ENCODE measurements at regions not wholly inside any gene's neighbourhood (a gene's known extent, or its start where the extent isn't known, plus 50 kb on each side); places are given as distances from the start of the nearest gene placed in this dataset.

GRCh38 chr2:120477198-120477597 is 131.3 kb downstream of the INHBB start:
- intact Hi-C loops (cut with DNase I), result no loop called here
- Histone ChIP-seq H3K27me3 (no peaks in the 10 kb centered on the region), H3K4me1 (peaks cover 9 to 17% of the 10 kb centered on the region in 2 donors), H3K4me3 (replicated peaks in 1 of 3) (no peak overlapping the region), H3K9me3 (no peaks in the 10 kb centered on the region), H3K36me3 (no peaks in the 10 kb centered on the region), H3K27ac (no peak overlapping the region)
- DNase-seq, result no peak
- 93 to 100% methylated on average over 2 to 3 of the region's 3 CpGs for WGBS, 2 donors
- TF ChIP-seq CTCF (IDR thresholded peaks at IDR 0.05) (no peak), POLR2A (IDR thresholded peaks at IDR 0.05) (no peak)

- intact Hi-C loops (cut with DNase I), result no loop called here
- H3K4me3 ChIP-seq (replicated peaks in 1 of 3), result no peak overlapping the region
- H3K27me3 ChIP-seq, result no peaks in the 10 kb centered on the region
- DNase-seq, result no peak
- no peaks in the 10 kb centered on the region for H3K9me3 ChIP-seq
- peaks cover 9 to 16% of the 10 kb centered on the region in 2 donors for H3K4me1 ChIP-seq
- H3K36me3 ChIP-seq, result no peaks in the 10 kb centered on the region
- 89 to 94% methylated on average over 6 of the region's 6 CpGs for WGBS, 2 donors
- TF ChIP-seq POLR2A (IDR thresholded peaks at IDR 0.05) (no peak), CTCF (IDR thresholded peaks at IDR 0.05) (no peak)
- no peak overlapping the region for H3K27ac ChIP-seq
These were observed 132.0 kb downstream of the INHBB start for GRCh38 chr2:120477831-120478481.

GRCh38 chr2:120480346-120480902 is 134.5 kb downstream of the INHBB start:
- intact Hi-C loops (cut with DNase I), result no loop called here
- H3K9me3 ChIP-seq, result no peaks in the 10 kb centered on the region
- H3K27ac ChIP-seq, result no peak overlapping the region
- H3K27me3 ChIP-seq, result no peaks in the 10 kb centered on the region
- TF ChIP-seq POLR2A (IDR thresholded peaks at IDR 0.05) (no peak), CTCF (IDR thresholded peaks at IDR 0.05) (no peak)
- DNase-seq, result no peak
- no peaks in the 10 kb centered on the region for H3K4me1 ChIP-seq
- 76 to 81% methylated on average over 9 of the region's 9 CpGs for WGBS, 2 donors
- no peak overlapping the region for H3K4me3 ChIP-seq (replicated peaks in 1 of 3)
- H3K36me3 ChIP-seq, result no peaks in the 10 kb centered on the region

- no peaks in the 10 kb centered on the region for H3K27me3 ChIP-seq
- intact Hi-C loops (cut with DNase I), result no loop called here
- H3K4me3 ChIP-seq (replicated peaks in 1 of 3), result no peak overlapping the region
- no peaks in the 10 kb centered on the region for H3K9me3 ChIP-seq
- H3K36me3 ChIP-seq, result no peaks in the 10 kb centered on the region
- 82 to 95% methylated on average over 3 to 5 of the region's 5 CpGs for WGBS, 2 donors
- TF ChIP-seq POLR2A (IDR thresholded peaks at IDR 0.05) (no peak), CTCF (IDR thresholded peaks at IDR 0.05) (no peak)
- DNase-seq, result no peak
- H3K27ac ChIP-seq, result no peak overlapping the region
- H3K4me1 ChIP-seq, result no peaks in the 10 kb centered on the region
These were observed 135.0 kb downstream of the INHBB start for GRCh38 chr2:120480903-120481445.

GRCh38 chr2:120481446-120482194 is 135.7 kb downstream of the INHBB start:
- H3K27ac ChIP-seq, result no peak overlapping the region
- H3K27me3 ChIP-seq, result no peaks in the 10 kb centered on the region
- no peak for DNase-seq
- no peaks in the 10 kb centered on the region for H3K9me3 ChIP-seq
- WGBS, 2 donors, result 95 to 97% methylated on average over 14 to 17 of the region's 17 CpGs
- no peak overlapping the region for H3K4me3 ChIP-seq (replicated peaks in 1 of 3)
- H3K36me3 ChIP-seq, result no peaks in the 10 kb centered on the region
- no peak for TF ChIP-seq CTCF (IDR thresholded peaks at IDR 0.05)
- no peak for TF ChIP-seq POLR2A (IDR thresholded peaks at IDR 0.05)
- intact Hi-C loops (cut with DNase I), result no loop called here
- no peaks in the 10 kb centered on the region for H3K4me1 ChIP-seq
